GM12891 (cell line): ENCODE measurements at regions not wholly inside any gene's neighbourhood (a gene's known extent, or its start where the extent isn't known, plus 50 kb on each side); places are given as distances from the start of the nearest gene placed in this dataset.
"Not testable (repeated sequence)": the region's sequence is repeated elsewhere in the genome, so short reads cannot be mapped to it uniquely, and the experiment has no call there.

ENCODE experiments used
- POLR2AphosphoS5 ChIP-seq: IDR thresholded peaks from 2 replicates; pipeline ENCODE4 v1.6.1; 2011; ENCODE audit warnings: low read depth, low read length, control low read depth
- TAF1 ChIP-seq: IDR thresholded peaks from 2 replicates; pipeline ENCODE4 v1.6.1; 2011; ENCODE audit warnings: low read depth, low read length, control low read depth

- TF ChIP-seq TAF1, POLR2AphosphoS5: not testable (repeated sequence)
These were observed 491.4 kb downstream of the NTRK2 start for GRCh38 chr9:85160944-85161343.
